GM23338 (cell line): ENCODE measurements at regions not wholly inside any gene's neighbourhood (a gene's known extent, or its start where the extent isn't known, plus 50 kb on each side); places are given as distances from the start of the nearest gene placed in this dataset.

Experiments
- ATAC-seq: fragments of 200-7000 bp; cut with Tn5 transposase; 3 replicates; pipeline ENCODE4 v1.9.1; 2020
- DNase-seq: peaks from one replicate; pipeline ENCODE4 v3.0.0-alpha.2; 2015; ENCODE audit warnings: low spot score
- H2AFZ ChIP-seq: fragments of 200-600 bp; sonication (generic); 2 replicates; pipeline ENCODE4 v1.8.0; 2016; ENCODE audit warnings: antibody characterized with exemption, mild to moderate bottlenecking, moderate library complexity
- H3F3A ChIP-seq: fragments of 200-600 bp; sonication (generic); replicated peaks from 2 replicates; pipeline ENCODE4 v1.8.0; 2017; ENCODE audit warnings: antibody characterized with exemption, mixed run types, low read depth
- H3K27ac ChIP-seq: fragments of 200-600 bp; sonication (generic); 2 replicates; pipeline ENCODE4 v1.6.1; 2016; ENCODE audit warnings: low read depth
- H3K27me3 ChIP-seq: fragments of 200-600 bp; sonication (generic); 2 replicates; pipeline ENCODE4 v1.8.0; 2016; ENCODE audit warnings: mild to moderate bottlenecking, mixed run types, moderate library complexity; ENCODE audit not compliant: insufficient read depth
- H3K36me3 ChIP-seq: fragments of 200-600 bp; sonication (generic); 2 replicates; pipeline ENCODE4 v1.8.0; 2016; ENCODE audit warnings: mild to moderate bottlenecking; ENCODE audit not compliant: insufficient read depth
- H3K4me1 ChIP-seq: fragments of 200-600 bp; sonication (generic); 2 replicates; pipeline ENCODE4 v1.8.0; 2016; ENCODE audit warnings: mild to moderate bottlenecking, moderate library complexity; ENCODE audit not compliant: insufficient read depth
- H3K4me2 ChIP-seq: fragments of 200-600 bp; sonication (generic); 2 replicates; pipeline ENCODE4 v1.7.1; 2017; ENCODE audit warnings: mixed run types
- H3K4me3 ChIP-seq: fragments of 200-600 bp; sonication (generic); 2 replicates; pipeline ENCODE4 v1.6.1; 2016; ENCODE audit warnings: mixed run types
- H3K79me2 ChIP-seq: fragments of 200-600 bp; sonication (generic); replicated peaks from 2 replicates; pipeline ENCODE4 v1.8.0; 2017; ENCODE audit warnings: mild to moderate bottlenecking; ENCODE audit not compliant: insufficient read depth
- H3K9me2 ChIP-seq: fragments of 200-600 bp; sonication (generic); 2 replicates; pipeline ENCODE4 v1.8.0; 2017; ENCODE audit not compliant: insufficient read depth
- H4K20me1 ChIP-seq: fragments of 200-600 bp; sonication (generic); replicated peaks from 2 replicates; pipeline ENCODE4 v1.8.0; 2017; ENCODE audit warnings: mild to moderate bottlenecking; ENCODE audit not compliant: insufficient read depth
- H3K27ac Mint-ChIP-seq: 2 replicates; pipeline ENCODE4 v1.8.0; 2020; ENCODE audit warnings: inconsistent platforms, mild to moderate bottlenecking, moderate library complexity, mixed read lengths
- H3K27me3 Mint-ChIP-seq: 3 replicates; pipeline ENCODE4 v1.8.0; 2022; ENCODE audit warnings: low read depth, mild to moderate bottlenecking, moderate library complexity, mixed read lengths, inconsistent platforms; ENCODE audit not compliant: insufficient read depth, poor library complexity
- H3K36me3 Mint-ChIP-seq: 3 replicates; pipeline ENCODE4 v1.8.0; 2021; ENCODE audit warnings: low read depth, mild to moderate bottlenecking, inconsistent platforms, moderate library complexity, mixed read lengths
- H3K4me1 Mint-ChIP-seq: 3 replicates; pipeline ENCODE4 v1.8.0; 2020; ENCODE audit warnings: mild to moderate bottlenecking, inconsistent platforms, mixed read lengths
- H3K4me3 Mint-ChIP-seq: 3 replicates; pipeline ENCODE4 v1.8.0; 2021; ENCODE audit warnings: moderate library complexity, mild to moderate bottlenecking, inconsistent platforms, mixed read lengths
- H3K9me3 Mint-ChIP-seq: 3 replicates; pipeline ENCODE4 v1.8.0; 2020; ENCODE audit warnings: moderate library complexity, mild to moderate bottlenecking, inconsistent platforms, mixed read lengths
- CREB1 ChIP-seq: fragments of 250-450 bp; sonication (Bioruptor Pico); IDR thresholded peaks from 2 replicates; pipeline ENCODE4 v1.5.0; 2020; ENCODE audit warnings: low read depth, mild to moderate bottlenecking, moderate library complexity
- EZH2 ChIP-seq: fragments of 200-600 bp; sonication (generic); IDR thresholded peaks from one replicate; pipeline ENCODE4 v1.8.0; 2017; ENCODE audit warnings: antibody characterized with exemption, mild to moderate bottlenecking, low read depth; ENCODE audit not compliant: unreplicated experiment
- EZH2phosphoT487 ChIP-seq: fragments of 200-600 bp; sonication (generic); IDR thresholded peaks from one replicate; pipeline ENCODE4 v1.8.1; 2018; ENCODE audit warnings: antibody characterized with exemption; ENCODE audit not compliant: unreplicated experiment
- JUNB ChIP-seq: IDR thresholded peaks from one replicate; pipeline ENCODE4 v1.6.1; 2016; ENCODE audit warnings: antibody characterized with exemption; ENCODE audit not compliant: unreplicated experiment
- NANOG ChIP-seq: IDR thresholded peaks from 2 replicates; pipeline ENCODE4 v1.6.1; 2016; ENCODE audit warnings: antibody characterized with exemption, borderline replicate concordance
- POLR2AphosphoS5 ChIP-seq: IDR thresholded peaks from 2 replicates; pipeline ENCODE4 v1.6.1; 2016; ENCODE audit warnings: antibody characterized with exemption, low read depth
- STAT1 ChIP-seq: IDR thresholded peaks from one replicate; pipeline ENCODE4 v1.6.1; 2016; ENCODE audit warnings: antibody characterized with exemption; ENCODE audit not compliant: unreplicated experiment
- ZNF114 ChIP-seq: fragments of 250-450 bp; sonication (Bioruptor Pico); IDR thresholded peaks from 2 replicates; pipeline ENCODE4 v1.5.0; 2020; ENCODE audit warnings: mild to moderate bottlenecking, moderate library complexity
- ZNF331 ChIP-seq: fragments of 250-450 bp; sonication (Bioruptor Pico); IDR thresholded peaks from 2 replicates; pipeline ENCODE4 v1.5.0; 2020; ENCODE audit warnings: low read depth, mild to moderate bottlenecking, moderate library complexity
- TF ChIP-seq, protein P1 (sequence below): fragments of 250-450 bp; sonication (Bioruptor Pico); IDR thresholded peaks from 2 replicates; pipeline ENCODE4 v1.5.0; 2020; ENCODE audit warnings: mild to moderate bottlenecking, moderate library complexity
- TF ChIP-seq, protein P2 (sequence below): IDR thresholded peaks from 2 replicates; pipeline ENCODE4 v1.6.1; 2016; ENCODE audit warnings: antibody characterized with exemption
- TF ChIP-seq, protein P3 (sequence below): IDR thresholded peaks from one replicate; pipeline ENCODE4 v1.6.1; 2018; ENCODE audit warnings: antibody characterized with exemption; ENCODE audit not compliant: unreplicated experiment
- TF ChIP-seq, protein P4 (sequence below), 2 experiments: fragments of 200-600 bp in 1 of 2; sonication (generic) in 1 of 2; conservative IDR thresholded peaks; 2 replicates each; pipeline versions ENCODE4 v1.5.1 to v1.6.1; 2016 to 2017; ENCODE audit warnings: antibody characterized with exemption in 2 of 2, low read depth in 2 of 2, mild to moderate bottlenecking in 2 of 2, moderate library complexity in 1 of 2

DNA sequence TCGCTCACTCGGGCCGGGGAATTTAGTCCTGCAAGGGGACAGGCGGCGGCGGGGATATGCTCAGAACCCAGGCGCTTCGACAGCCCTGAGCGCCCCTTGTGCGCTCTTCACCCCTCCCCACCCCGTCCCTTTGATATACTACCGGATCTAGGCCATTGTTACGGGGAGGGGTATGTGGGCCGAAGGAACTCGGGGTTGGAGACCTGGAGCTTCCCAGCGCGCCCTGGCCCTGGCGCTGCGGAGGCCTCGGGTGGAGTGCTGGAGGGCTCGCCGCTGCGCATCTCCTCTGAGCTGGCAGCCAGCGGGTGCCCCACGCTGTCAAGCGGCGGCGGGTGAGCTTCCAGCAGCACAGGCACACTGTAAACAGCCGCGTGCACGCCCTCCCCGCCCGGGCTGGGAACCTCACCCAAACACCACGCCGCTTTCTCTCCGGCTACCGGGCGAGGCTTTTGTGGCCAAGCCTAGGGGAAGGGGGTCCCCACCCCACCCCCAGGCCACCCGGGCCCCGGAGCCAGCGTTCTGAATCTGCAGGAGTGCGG is 54.5 kb upstream of the BCOR start:
- H3K27ac ChIP-seq: no peak overlapping the region
- DNase-seq (peak; percentile 58), ATAC-seq (peak; percentile 3)
- H3K27ac Mint-ChIP-seq: no peak overlapping the region
- H2AFZ ChIP-seq: no peak overlapping the region
- H3K36me3 ChIP-seq: no peaks in the 10 kb centered on the region
- 0 out of 2 replicates have a peak, but pooled peaks cover 2% of the 10 kb centered on the region for H3F3A ChIP-seq
- H3K4me3 Mint-ChIP-seq: peak overlapping the region; percentile 65
- peaks cover 29% of the 10 kb centered on the region for H3K4me1 Mint-ChIP-seq
- peaks cover 27% of the 10 kb centered on the region for H3K4me1 ChIP-seq
- peaks cover 63% of the 10 kb centered on the region for H3K27me3 ChIP-seq
- peak overlapping the region; percentile 82 for H3K4me2 ChIP-seq
- no peaks in the 10 kb centered on the region for H4K20me1 ChIP-seq
- H3K9me3 Mint-ChIP-seq: no peaks in the 10 kb centered on the region
- H3K4me3 ChIP-seq: peak overlapping the region; percentile 64
- no peaks in the 10 kb centered on the region for H3K36me3 Mint-ChIP-seq
- H3K27me3 Mint-ChIP-seq: peaks cover 60% of the 10 kb centered on the region
- H3K9me2 ChIP-seq: no peaks in the 10 kb centered on the region
- TF ChIP-seq, protein P1, sequence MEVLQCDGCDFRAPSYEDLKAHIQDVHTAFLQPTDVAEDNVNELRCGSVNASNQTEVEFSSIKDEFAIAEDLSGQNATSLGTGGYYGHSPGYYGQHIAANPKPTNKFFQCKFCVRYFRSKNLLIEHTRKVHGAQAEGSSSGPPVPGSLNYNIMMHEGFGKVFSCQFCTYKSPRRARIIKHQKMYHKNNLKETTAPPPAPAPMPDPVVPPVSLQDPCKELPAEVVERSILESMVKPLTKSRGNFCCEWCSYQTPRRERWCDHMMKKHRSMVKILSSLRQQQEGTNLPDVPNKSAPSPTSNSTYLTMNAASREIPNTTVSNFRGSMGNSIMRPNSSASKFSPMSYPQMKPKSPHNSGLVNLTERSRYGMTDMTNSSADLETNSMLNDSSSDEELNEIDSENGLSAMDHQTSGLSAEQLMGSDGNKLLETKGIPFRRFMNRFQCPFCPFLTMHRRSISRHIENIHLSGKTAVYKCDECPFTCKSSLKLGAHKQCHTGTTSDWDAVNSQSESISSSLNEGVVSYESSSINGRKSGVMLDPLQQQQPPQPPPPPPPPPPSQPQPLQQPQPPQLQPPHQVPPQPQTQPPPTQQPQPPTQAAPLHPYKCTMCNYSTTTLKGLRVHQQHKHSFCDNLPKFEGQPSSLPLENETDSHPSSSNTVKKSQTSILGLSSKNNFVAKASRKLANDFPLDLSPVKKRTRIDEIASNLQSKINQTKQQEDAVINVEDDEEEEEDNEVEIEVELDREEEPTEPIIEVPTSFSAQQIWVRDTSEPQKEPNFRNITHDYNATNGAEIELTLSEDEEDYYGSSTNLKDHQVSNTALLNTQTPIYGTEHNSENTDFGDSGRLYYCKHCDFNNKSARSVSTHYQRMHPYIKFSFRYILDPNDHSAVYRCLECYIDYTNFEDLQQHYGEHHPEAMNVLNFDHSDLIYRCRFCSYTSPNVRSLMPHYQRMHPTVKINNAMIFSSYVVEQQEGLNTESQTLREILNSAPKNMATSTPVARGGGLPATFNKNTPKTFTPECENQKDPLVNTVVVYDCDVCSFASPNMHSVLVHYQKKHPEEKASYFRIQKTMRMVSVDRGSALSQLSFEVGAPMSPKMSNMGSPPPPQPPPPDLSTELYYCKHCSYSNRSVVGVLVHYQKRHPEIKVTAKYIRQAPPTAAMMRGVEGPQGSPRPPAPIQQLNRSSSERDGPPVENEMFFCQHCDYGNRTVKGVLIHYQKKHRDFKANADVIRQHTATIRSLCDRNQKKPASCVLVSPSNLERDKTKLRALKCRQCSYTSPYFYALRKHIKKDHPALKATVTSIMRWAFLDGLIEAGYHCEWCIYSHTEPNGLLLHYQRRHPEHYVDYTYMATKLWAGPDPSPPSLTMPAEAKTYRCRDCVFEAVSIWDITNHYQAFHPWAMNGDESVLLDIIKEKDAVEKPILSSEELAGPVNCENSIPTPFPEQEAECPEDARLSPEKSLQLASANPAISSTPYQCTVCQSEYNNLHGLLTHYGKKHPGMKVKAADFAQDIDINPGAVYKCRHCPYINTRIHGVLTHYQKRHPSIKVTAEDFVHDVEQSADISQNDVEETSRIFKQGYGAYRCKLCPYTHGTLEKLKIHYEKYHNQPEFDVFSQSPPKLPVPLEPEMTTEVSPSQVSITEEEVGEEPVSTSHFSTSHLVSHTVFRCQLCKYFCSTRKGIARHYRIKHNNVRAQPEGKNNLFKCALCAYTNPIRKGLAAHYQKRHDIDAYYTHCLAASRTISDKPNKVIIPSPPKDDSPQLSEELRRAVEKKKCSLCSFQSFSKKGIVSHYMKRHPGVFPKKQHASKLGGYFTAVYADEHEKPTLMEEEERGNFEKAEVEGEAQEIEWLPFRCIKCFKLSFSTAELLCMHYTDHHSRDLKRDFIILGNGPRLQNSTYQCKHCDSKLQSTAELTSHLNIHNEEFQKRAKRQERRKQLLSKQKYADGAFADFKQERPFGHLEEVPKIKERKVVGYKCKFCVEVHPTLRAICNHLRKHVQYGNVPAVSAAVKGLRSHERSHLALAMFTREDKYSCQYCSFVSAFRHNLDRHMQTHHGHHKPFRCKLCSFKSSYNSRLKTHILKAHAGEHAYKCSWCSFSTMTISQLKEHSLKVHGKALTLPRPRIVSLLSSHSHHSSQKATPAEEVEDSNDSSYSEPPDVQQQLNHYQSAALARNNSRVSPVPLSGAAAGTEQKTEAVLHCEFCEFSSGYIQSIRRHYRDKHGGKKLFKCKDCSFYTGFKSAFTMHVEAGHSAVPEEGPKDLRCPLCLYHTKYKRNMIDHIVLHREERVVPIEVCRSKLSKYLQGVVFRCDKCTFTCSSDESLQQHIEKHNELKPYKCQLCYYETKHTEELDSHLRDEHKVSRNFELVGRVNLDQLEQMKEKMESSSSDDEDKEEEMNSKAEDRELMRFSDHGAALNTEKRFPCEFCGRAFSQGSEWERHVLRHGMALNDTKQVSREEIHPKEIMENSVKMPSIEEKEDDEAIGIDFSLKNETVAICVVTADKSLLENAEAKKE (CRISPR knock-in tag): no peak
- TF ChIP-seq STAT1 (no peak), NANOG (no peak), ZNF114 (CRISPR knock-in tag) (no peak), JUNB (no peak), EZH2phosphoT487 (no peak), POLR2AphosphoS5 (no peak), ZNF331 (CRISPR knock-in tag) (no peak), EZH2 (no peak), CREB1 (CRISPR knock-in tag) (no peak)
- TF ChIP-seq, protein P2, sequence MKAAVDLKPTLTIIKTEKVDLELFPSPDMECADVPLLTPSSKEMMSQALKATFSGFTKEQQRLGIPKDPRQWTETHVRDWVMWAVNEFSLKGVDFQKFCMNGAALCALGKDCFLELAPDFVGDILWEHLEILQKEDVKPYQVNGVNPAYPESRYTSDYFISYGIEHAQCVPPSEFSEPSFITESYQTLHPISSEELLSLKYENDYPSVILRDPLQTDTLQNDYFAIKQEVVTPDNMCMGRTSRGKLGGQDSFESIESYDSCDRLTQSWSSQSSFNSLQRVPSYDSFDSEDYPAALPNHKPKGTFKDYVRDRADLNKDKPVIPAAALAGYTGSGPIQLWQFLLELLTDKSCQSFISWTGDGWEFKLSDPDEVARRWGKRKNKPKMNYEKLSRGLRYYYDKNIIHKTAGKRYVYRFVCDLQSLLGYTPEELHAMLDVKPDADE: no peak
- TF ChIP-seq, protein P3, sequence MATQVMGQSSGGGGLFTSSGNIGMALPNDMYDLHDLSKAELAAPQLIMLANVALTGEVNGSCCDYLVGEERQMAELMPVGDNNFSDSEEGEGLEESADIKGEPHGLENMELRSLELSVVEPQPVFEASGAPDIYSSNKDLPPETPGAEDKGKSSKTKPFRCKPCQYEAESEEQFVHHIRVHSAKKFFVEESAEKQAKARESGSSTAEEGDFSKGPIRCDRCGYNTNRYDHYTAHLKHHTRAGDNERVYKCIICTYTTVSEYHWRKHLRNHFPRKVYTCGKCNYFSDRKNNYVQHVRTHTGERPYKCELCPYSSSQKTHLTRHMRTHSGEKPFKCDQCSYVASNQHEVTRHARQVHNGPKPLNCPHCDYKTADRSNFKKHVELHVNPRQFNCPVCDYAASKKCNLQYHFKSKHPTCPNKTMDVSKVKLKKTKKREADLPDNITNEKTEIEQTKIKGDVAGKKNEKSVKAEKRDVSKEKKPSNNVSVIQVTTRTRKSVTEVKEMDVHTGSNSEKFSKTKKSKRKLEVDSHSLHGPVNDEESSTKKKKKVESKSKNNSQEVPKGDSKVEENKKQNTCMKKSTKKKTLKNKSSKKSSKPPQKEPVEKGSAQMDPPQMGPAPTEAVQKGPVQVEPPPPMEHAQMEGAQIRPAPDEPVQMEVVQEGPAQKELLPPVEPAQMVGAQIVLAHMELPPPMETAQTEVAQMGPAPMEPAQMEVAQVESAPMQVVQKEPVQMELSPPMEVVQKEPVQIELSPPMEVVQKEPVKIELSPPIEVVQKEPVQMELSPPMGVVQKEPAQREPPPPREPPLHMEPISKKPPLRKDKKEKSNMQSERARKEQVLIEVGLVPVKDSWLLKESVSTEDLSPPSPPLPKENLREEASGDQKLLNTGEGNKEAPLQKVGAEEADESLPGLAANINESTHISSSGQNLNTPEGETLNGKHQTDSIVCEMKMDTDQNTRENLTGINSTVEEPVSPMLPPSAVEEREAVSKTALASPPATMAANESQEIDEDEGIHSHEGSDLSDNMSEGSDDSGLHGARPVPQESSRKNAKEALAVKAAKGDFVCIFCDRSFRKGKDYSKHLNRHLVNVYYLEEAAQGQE: no peak
- TF ChIP-seq, protein P4, sequence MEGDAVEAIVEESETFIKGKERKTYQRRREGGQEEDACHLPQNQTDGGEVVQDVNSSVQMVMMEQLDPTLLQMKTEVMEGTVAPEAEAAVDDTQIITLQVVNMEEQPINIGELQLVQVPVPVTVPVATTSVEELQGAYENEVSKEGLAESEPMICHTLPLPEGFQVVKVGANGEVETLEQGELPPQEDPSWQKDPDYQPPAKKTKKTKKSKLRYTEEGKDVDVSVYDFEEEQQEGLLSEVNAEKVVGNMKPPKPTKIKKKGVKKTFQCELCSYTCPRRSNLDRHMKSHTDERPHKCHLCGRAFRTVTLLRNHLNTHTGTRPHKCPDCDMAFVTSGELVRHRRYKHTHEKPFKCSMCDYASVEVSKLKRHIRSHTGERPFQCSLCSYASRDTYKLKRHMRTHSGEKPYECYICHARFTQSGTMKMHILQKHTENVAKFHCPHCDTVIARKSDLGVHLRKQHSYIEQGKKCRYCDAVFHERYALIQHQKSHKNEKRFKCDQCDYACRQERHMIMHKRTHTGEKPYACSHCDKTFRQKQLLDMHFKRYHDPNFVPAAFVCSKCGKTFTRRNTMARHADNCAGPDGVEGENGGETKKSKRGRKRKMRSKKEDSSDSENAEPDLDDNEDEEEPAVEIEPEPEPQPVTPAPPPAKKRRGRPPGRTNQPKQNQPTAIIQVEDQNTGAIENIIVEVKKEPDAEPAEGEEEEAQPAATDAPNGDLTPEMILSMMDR (conservative IDR thresholded peaks at IDR 0.05; ENCODE audit: low read depth in 2 of 2): no peak
- peaks cover 5% of the 10 kb centered on the region; the same call in 1 of the 2 replicates for H3K79me2 ChIP-seq
